ENCODE measurements at regions not wholly inside any gene's neighbourhood (a gene's known extent, or its start where the extent isn't known, plus 50 kb on each side); places are given as distances from the start of the nearest gene placed in this dataset.

GRCh38 chr2:186399082-186399644 is 86.9 kb upstream of the ZC3H15 start:
- TF ChIP-seq CTCF (IDR thresholded peaks at IDR 0.05), result no peak
- Histone ChIP-seq H3K27me3 (no peaks in the 10 kb centered on the region), H3K9ac (ENCODE audit: low read depth in 2 of 2, low read length in 2 of 2) (no peak overlapping the region), H3K36me3 (no peaks in the 10 kb centered on the region), H3K4me1 (no peaks in the 10 kb centered on the region), H3K4me3 (no peak overlapping the region), H3K9me3 (no peaks in the 10 kb centered on the region), H3K27ac (no peak overlapping the region)
- intact Hi-C loops (cut with DNase I), result no loop called here
- DNase-seq, result no peak

GRCh38 chr2:186405842-186406241 is 80.2 kb upstream of the ZC3H15 start:
- Histone ChIP-seq H3K27me3 (no peaks in the 10 kb centered on the region), H3K9ac (ENCODE audit: low read depth in 2 of 2, low read length in 2 of 2) (no peak overlapping the region), H3K36me3 (no peaks in the 10 kb centered on the region), H3K4me3 (no peak overlapping the region), H3K4me1 (no peaks in the 10 kb centered on the region), H3K9me3 (no peaks in the 10 kb centered on the region), H3K27ac (no peak overlapping the region)
- TF ChIP-seq CTCF (IDR thresholded peaks at IDR 0.05), result no peak
- intact Hi-C loops (cut with DNase I), result no loop called here
- no peak for DNase-seq

GRCh38 chr2:186407611-186408010 is 78.4 kb upstream of the ZC3H15 start:
- no peak for DNase-seq
- H3K27me3 ChIP-seq, result no peaks in the 10 kb centered on the region
- H3K4me3 ChIP-seq, result no peak overlapping the region
- H3K9me3 ChIP-seq, result no peaks in the 10 kb centered on the region
- no peaks in the 10 kb centered on the region for H3K4me1 ChIP-seq
- no peak for TF ChIP-seq CTCF (IDR thresholded peaks at IDR 0.05)
- intact Hi-C loops (cut with DNase I), result no loop called here
- no peaks in the 10 kb centered on the region for H3K36me3 ChIP-seq
- H3K9ac ChIP-seq (ENCODE audit: low read depth in 2 of 2, low read length in 2 of 2), result no peak overlapping the region
- no peak overlapping the region for H3K27ac ChIP-seq

- intact Hi-C loops (cut with DNase I), result no loop called here
- TF ChIP-seq CTCF (IDR thresholded peaks at IDR 0.05), result no peak
- H3K27ac ChIP-seq, result no peak overlapping the region
- H3K27me3 ChIP-seq, result no peaks in the 10 kb centered on the region
- no peaks in the 10 kb centered on the region for H3K36me3 ChIP-seq
- DNase-seq, result no peak
- H3K4me1 ChIP-seq, result no peaks in the 10 kb centered on the region
- H3K4me3 ChIP-seq, result no peak overlapping the region
- no peaks in the 10 kb centered on the region for H3K9me3 ChIP-seq
- H3K9ac ChIP-seq (ENCODE audit: low read depth in 2 of 2, low read length in 2 of 2), result no peak overlapping the region
These were observed 75.3 kb upstream of the ZC3H15 start for GRCh38 chr2:186410802-186411201.

GRCh38 chr2:186422226-186422625 is 63.8 kb upstream of the ZC3H15 start:
- no peaks in the 10 kb centered on the region for H3K27me3 ChIP-seq
- TF ChIP-seq CTCF (IDR thresholded peaks at IDR 0.05), result no peak
- H3K4me1 ChIP-seq, result peaks cover 5% of the 10 kb centered on the region
- no peak overlapping the region for H3K9ac ChIP-seq (ENCODE audit: low read depth in 2 of 2, low read length in 2 of 2)
- intact Hi-C loops (cut with DNase I), result no loop called here
- no peaks in the 10 kb centered on the region for H3K36me3 ChIP-seq
- no peak for DNase-seq
- no peaks in the 10 kb centered on the region for H3K9me3 ChIP-seq
- no peak overlapping the region for H3K4me3 ChIP-seq
- no peak overlapping the region for H3K27ac ChIP-seq
